Cardiac fibroblast (primary cell): ENCODE measurements at regions not wholly inside any gene's neighbourhood (a gene's known extent, or its start where the extent isn't known, plus 50 kb on each side); places are given as distances from the start of the nearest gene placed in this dataset.

ENCODE experiments used
- DNase-seq, 2 donors: peaks; one replicate each; pipeline versions ENCODE4 v3.0.0 to v3.0.0-alpha.2; 2010; ENCODE audit warnings: low read depth in 2 of 2
- H3K4me3 ChIP-seq, 2 donors: replicated peaks in 1 of 2; 1 replicate in 1 of 2; 2 replicates in 1 of 2; pipeline ENCODE4 v1.5.1; 2011; ENCODE audit warnings: low read depth in 2 of 2, low read length in 2 of 2, mild to moderate bottlenecking in 2 of 2, moderate library complexity in 1 of 2
- CTCF ChIP-seq: IDR thresholded peaks from one replicate; pipeline ENCODE4 v1.5.1; 2011; ENCODE audit warnings: low read depth, mild to moderate bottlenecking, low read length, inconsistent platforms

- DNase-seq, result no peak
- TF ChIP-seq CTCF, result no peak
- H3K4me3 ChIP-seq, result no peak overlapping the region
Measured at GRCh38 chr17:34000639-34001038, 254.4 kb upstream of the CCL2 start.

GRCh38 chr17:34001246-34001645 is 253.8 kb upstream of the CCL2 start:
- DNase-seq, result no peak
- no peak overlapping the region for H3K4me3 ChIP-seq
- TF ChIP-seq CTCF, result no peak

- no peak for TF ChIP-seq CTCF
- no peak for DNase-seq
- no peak overlapping the region for H3K4me3 ChIP-seq
Measured at GRCh38 chr17:34006126-34006525, 249.0 kb upstream of the CCL2 start.

GRCh38 chr17:34008125-34008524 is 247.0 kb upstream of the CCL2 start:
- no peak overlapping the region for H3K4me3 ChIP-seq
- no peak for DNase-seq
- no peak for TF ChIP-seq CTCF

GRCh38 chr17:34009912-34010311 is 245.2 kb upstream of the CCL2 start:
- TF ChIP-seq CTCF, result no peak
- H3K4me3 ChIP-seq, result no peak overlapping the region
- no peak for DNase-seq

- no peak overlapping the region for H3K4me3 ChIP-seq
- no peak for TF ChIP-seq CTCF
- DNase-seq, result no peak
Measured at GRCh38 chr17:34010534-34010933, 244.6 kb upstream of the CCL2 start.

GRCh38 chr17:34011599-34011998 is 243.5 kb upstream of the CCL2 start:
- no peak for DNase-seq
- no peak overlapping the region for H3K4me3 ChIP-seq
- TF ChIP-seq CTCF, result no peak
